Smooth muscle cell (in vitro differentiated cells): ENCODE measurements at regions not wholly inside any gene's neighbourhood (a gene's known extent, or its start where the extent isn't known, plus 50 kb on each side); places are given as distances from the start of the nearest gene placed in this dataset.

ENCODE experiments used
- DNase-seq: peaks from one replicate; lab custom pipeline; 2025; ENCODE audit not compliant: unreplicated experiment; lab: John Stamatoyannopoulos, UW
- H2AFZ ChIP-seq: fragments of 200-600 bp; sonication (generic); 2 replicates; pipeline ENCODE4 v1.6.0; 2016; ENCODE audit warnings: antibody characterized with exemption, low read depth, mild to moderate bottlenecking
- H3F3A ChIP-seq: fragments of 200-600 bp; sonication (generic); 2 replicates; pipeline ENCODE4 v1.6.0; 2017; ENCODE audit warnings: antibody characterized with exemption, low read depth
- H3K27ac ChIP-seq: fragments of 200-600 bp; sonication (generic); 2 replicates; pipeline ENCODE4 v1.5.1; 2016; ENCODE audit warnings: low read depth, mild to moderate bottlenecking
- H3K27me3 ChIP-seq: fragments of 200-600 bp; sonication (generic); 2 replicates; pipeline ENCODE4 v1.6.1; 2016; ENCODE audit warnings: low read depth, mild to moderate bottlenecking
- H3K36me3 ChIP-seq: fragments of 200-600 bp; sonication (generic); 2 replicates; pipeline ENCODE4 v1.5.1; 2016; ENCODE audit warnings: low read depth
- H3K4me1 ChIP-seq: fragments of 200-600 bp; sonication (generic); 2 replicates; pipeline ENCODE4 v1.5.1; 2016; ENCODE audit warnings: low read depth
- H3K4me2 ChIP-seq: fragments of 200-600 bp; sonication (generic); 2 replicates; pipeline ENCODE4 v1.6.0; 2016; ENCODE audit warnings: mild to moderate bottlenecking
- H3K4me3 ChIP-seq: fragments of 200-600 bp; sonication (generic); 2 replicates; pipeline ENCODE4 v1.5.1; 2016; ENCODE audit warnings: mild to moderate bottlenecking
- H3K79me2 ChIP-seq: fragments of 200-600 bp; sonication (generic); 2 replicates; pipeline ENCODE4 v1.6.0; 2016; ENCODE audit warnings: low read depth, mild to moderate bottlenecking
- H3K9ac ChIP-seq: fragments of 200-600 bp; sonication (generic); 2 replicates; pipeline ENCODE4 v1.6.0; 2016; ENCODE audit warnings: low read depth
- H3K9me3 ChIP-seq: fragments of 200-600 bp; sonication (generic); replicated peaks from 2 replicates; pipeline ENCODE4 v1.5.1; 2016; ENCODE audit warnings: low read depth
- H4K20me1 ChIP-seq: fragments of 200-600 bp; sonication (generic); 2 replicates; pipeline ENCODE4 v1.6.0; 2016; ENCODE audit warnings: low read depth
- CTCF ChIP-seq: fragments of 200-600 bp; sonication (generic); IDR thresholded peaks from 2 replicates; pipeline ENCODE4 v1.5.1; 2017; ENCODE audit warnings: borderline replicate concordance, mild to moderate bottlenecking, antibody characterized with exemption; ENCODE audit not compliant: insufficient read depth, poor library complexity, severe bottlenecking
- WGBS: methylation state at CpG from one replicate; pipeline ENCODE4 v1.1.7; 2016; ENCODE audit warnings: low lambda C conversion rate; 5-methylcytosine and 5-hydroxymethylcytosine counted together

DNA sequence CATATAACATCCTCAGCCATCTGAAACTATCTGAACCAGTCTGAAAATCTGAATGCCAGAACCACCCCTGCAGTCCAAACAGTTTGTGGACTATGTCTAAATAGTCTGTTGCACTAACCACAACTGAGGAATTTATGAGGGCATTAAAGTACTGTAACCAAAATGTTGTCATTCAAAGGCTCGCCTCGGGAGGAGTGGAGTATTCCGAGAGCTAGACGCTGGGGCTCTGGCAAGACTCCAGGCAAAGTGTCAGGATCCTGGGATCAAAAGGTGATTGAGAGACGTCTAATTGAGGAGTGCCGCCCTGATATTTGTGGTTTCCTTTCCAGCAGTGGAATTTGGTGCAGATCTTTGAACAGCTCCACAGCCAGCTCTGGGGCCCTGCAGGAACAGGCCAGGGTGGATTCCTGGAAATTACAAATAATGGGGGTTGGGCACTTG, 142.9 kb upstream of the MYOCD start:
- Histone ChIP-seq H3K27me3 (no peaks in the 10 kb centered on the region), H3K4me1 (peaks cover 16% of the 10 kb centered on the region), H3K36me3 (no peaks in the 10 kb centered on the region), H3K4me2 (peak overlapping the region; percentile 68), H4K20me1 (no peaks in the 10 kb centered on the region), H3F3A (peaks cover 13% of the 10 kb centered on the region), H3K4me3 (peak overlapping the region; percentile 20), H2AFZ (no peak overlapping the region), H3K9me3 (no peaks in the 10 kb centered on the region), H3K27ac (peak overlapping the region; percentile 91), H3K79me2 (no peaks in the 10 kb centered on the region), H3K9ac (peak overlapping the region; percentile 48)
- WGBS = 1% methylated on average over 6 of the region's 6 CpGs
- no peak for TF ChIP-seq CTCF
- no peak for DNase-seq

- Histone ChIP-seq H3K4me2 (peak overlapping the region; percentile 68), H3F3A (peaks cover 13% of the 10 kb centered on the region), H3K27ac (peak overlapping the region; percentile 91), H3K4me3 (no peak overlapping the region), H3K27me3 (no peaks in the 10 kb centered on the region), H3K79me2 (no peaks in the 10 kb centered on the region), H3K9ac (no peak overlapping the region), H3K9me3 (no peaks in the 10 kb centered on the region), H2AFZ (no peak overlapping the region), H4K20me1 (no peaks in the 10 kb centered on the region), H3K4me1 (peaks cover 16% of the 10 kb centered on the region), H3K36me3 (no peaks in the 10 kb centered on the region)
- DNase-seq = no peak
- WGBS = 44% methylated on average over 5 of the region's 5 CpGs
- TF ChIP-seq CTCF = no peak
Measured at GRCh38 chr17:12523244-12523643, 142.4 kb upstream of the MYOCD start.

- no peaks in the 10 kb centered on the region for H3K36me3 ChIP-seq
- no peak overlapping the region for H3K27ac ChIP-seq
- H4K20me1 ChIP-seq = no peaks in the 10 kb centered on the region
- no peak for TF ChIP-seq CTCF
- no peaks in the 10 kb centered on the region for H3K79me2 ChIP-seq
- H3K4me2 ChIP-seq = no peak overlapping the region
- no peaks in the 10 kb centered on the region for H3K9me3 ChIP-seq
- no peak overlapping the region for H3K4me3 ChIP-seq
- peaks cover 4% of the 10 kb centered on the region for H3K4me1 ChIP-seq
- H3F3A ChIP-seq = peaks cover 3% of the 10 kb centered on the region
- peak overlapping the region; percentile 25 for H2AFZ ChIP-seq
- H3K27me3 ChIP-seq = no peaks in the 10 kb centered on the region
- DNase-seq = no peak
- no peak overlapping the region for H3K9ac ChIP-seq
- WGBS = 95% methylated on average over 3 of the region's 3 CpGs
Measured at GRCh38 chr17:12528036-12528435, 137.7 kb upstream of the MYOCD start.

- DNase-seq = no peak
- H4K20me1 ChIP-seq = no peaks in the 10 kb centered on the region
- H3K4me2 ChIP-seq = peak overlapping the region; percentile 11
- no peak overlapping the region for H3K27ac ChIP-seq
- TF ChIP-seq CTCF = no peak
- no peaks in the 10 kb centered on the region for H3K27me3 ChIP-seq
- H3K9ac ChIP-seq = no peak overlapping the region
- WGBS = 24% methylated on average over 4 of the region's 4 CpGs
- H3K36me3 ChIP-seq = no peaks in the 10 kb centered on the region
- H3K9me3 ChIP-seq = no peaks in the 10 kb centered on the region
- H3K4me1 ChIP-seq = no peaks in the 10 kb centered on the region
- no peaks in the 10 kb centered on the region for H3F3A ChIP-seq
- no peak overlapping the region for H2AFZ ChIP-seq
- no peak overlapping the region for H3K4me3 ChIP-seq
- no peaks in the 10 kb centered on the region for H3K79me2 ChIP-seq
Measured at GRCh38 chr17:12530161-12530560, 135.5 kb upstream of the MYOCD start.
